ENCODE measurements at regions not wholly inside any gene's neighbourhood (a gene's known extent, or its start where the extent isn't known, plus 50 kb on each side); places are given as distances from the start of the nearest gene placed in this dataset.

DNA sequence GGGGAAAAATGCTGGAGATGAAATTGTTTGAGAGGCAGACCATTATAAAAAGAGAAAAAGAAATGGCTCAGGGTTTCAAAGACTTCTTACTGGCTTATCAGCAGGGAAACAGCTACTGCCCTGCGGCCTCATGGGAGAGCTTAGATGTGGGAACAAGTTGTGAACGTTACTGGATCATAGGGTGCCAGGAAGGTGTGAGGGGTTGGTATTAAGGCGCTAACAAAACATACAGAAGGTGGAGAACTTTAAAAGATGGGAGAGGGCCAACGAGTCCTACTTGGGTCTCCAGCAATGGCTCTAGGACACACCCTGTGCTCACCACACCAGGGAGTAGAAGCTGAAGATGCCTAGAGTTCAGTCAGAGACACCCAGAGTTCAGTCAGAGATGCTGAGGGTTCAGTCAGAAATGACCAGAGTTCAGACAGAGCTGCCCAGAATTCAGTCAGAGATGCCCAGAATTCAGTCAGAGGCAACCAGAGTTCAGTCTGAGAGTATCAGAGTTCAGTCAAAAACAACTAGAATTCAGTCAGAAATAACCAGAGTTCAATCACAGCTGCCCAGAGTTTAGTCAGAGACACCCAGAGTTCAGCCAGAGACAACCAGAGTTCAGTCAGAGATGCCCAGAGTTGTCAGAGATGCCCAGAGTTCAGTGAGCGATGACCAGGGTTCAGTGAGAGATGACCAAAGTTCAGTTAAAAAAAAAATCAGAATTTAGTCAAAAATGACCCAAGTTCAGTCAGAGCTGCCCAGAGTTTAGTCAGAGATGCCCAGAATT lies 1103.6 kb downstream of the BCL11B start:
- TF ChIP-seq, protein P1, sequence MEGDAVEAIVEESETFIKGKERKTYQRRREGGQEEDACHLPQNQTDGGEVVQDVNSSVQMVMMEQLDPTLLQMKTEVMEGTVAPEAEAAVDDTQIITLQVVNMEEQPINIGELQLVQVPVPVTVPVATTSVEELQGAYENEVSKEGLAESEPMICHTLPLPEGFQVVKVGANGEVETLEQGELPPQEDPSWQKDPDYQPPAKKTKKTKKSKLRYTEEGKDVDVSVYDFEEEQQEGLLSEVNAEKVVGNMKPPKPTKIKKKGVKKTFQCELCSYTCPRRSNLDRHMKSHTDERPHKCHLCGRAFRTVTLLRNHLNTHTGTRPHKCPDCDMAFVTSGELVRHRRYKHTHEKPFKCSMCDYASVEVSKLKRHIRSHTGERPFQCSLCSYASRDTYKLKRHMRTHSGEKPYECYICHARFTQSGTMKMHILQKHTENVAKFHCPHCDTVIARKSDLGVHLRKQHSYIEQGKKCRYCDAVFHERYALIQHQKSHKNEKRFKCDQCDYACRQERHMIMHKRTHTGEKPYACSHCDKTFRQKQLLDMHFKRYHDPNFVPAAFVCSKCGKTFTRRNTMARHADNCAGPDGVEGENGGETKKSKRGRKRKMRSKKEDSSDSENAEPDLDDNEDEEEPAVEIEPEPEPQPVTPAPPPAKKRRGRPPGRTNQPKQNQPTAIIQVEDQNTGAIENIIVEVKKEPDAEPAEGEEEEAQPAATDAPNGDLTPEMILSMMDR (IDR thresholded peaks at IDR 0.05; ENCODE audit: insufficient read depth, low read length, poor library complexity, severe bottlenecking): no peak
- H3K4me3 ChIP-seq (replicated peaks; ENCODE audit: low read depth, low read length): no peak overlapping the region
- H3K27me3 ChIP-seq (replicated peaks; ENCODE audit: control insufficient read depth, insufficient read depth, low read length): no peaks in the 10 kb centered on the region
- no peak for DNase-seq (ENCODE audit: extremely low read depth, insufficient read length)
- no peaks in the 10 kb centered on the region for H3K36me3 ChIP-seq (ENCODE audit: control insufficient read depth, insufficient read depth, low read length)

DNA sequence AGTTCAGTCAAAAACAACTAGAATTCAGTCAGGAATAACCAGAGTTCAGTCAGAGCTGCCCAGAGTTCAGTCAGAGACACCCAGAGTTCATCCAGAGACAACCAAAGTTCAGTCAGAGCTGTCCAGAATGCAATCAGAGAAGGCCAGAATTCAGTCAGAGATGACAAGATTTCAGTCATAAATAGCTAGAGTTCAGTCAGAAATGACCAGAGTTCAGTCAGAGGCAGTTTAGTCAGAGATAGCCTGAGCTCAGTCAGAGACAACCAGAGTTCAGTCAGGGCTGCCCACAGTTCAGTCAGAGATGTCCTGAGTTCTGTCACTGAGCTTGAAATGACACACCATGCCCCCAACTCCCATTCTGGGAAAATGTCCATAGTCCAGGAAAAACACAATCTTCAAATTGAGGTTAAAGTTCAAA lies 1102.8 kb downstream of the BCL11B start:
- Histone ChIP-seq H3K36me3 (ENCODE audit: control insufficient read depth, insufficient read depth, low read length) (no peaks in the 10 kb centered on the region), H3K4me3 (replicated peaks; ENCODE audit: low read depth, low read length) (no peak overlapping the region), H3K27me3 (replicated peaks; ENCODE audit: control insufficient read depth, insufficient read depth, low read length) (no peaks in the 10 kb centered on the region)
- DNase-seq (ENCODE audit: extremely low read depth, insufficient read length): no peak
- TF ChIP-seq, protein P1 (IDR thresholded peaks at IDR 0.05; ENCODE audit: insufficient read depth, low read length, poor library complexity, severe bottlenecking): no peak

DNA sequence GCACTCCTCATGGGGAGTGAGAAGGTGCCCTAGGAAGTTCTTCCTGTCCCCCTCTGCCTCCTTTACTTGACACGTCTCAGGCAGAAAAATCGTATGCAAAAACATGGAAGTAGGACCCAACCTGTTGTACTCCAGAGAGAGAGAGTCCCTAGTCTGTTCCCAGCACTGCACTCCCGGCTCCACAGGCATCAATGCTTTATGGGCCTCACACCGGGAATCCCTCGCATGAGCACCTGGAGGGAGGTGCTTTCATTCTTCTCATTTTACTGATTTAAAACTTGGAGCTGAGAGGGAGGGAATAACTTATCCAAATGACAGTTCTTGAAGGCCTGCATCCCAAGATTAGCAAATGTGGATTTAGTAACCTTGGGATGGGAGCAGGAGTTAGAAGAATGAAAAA lies 1101.4 kb downstream of the BCL11B start:
- no peaks in the 10 kb centered on the region for H3K27me3 ChIP-seq (replicated peaks; ENCODE audit: control insufficient read depth, insufficient read depth, low read length)
- DNase-seq (ENCODE audit: extremely low read depth, insufficient read length): no peak
- H3K4me3 ChIP-seq (replicated peaks; ENCODE audit: low read depth, low read length): no peak overlapping the region
- TF ChIP-seq, protein P1 (IDR thresholded peaks at IDR 0.05; ENCODE audit: insufficient read depth, low read length, poor library complexity, severe bottlenecking): no peak
- H3K36me3 ChIP-seq (ENCODE audit: control insufficient read depth, insufficient read depth, low read length): no peaks in the 10 kb centered on the region

DNA sequence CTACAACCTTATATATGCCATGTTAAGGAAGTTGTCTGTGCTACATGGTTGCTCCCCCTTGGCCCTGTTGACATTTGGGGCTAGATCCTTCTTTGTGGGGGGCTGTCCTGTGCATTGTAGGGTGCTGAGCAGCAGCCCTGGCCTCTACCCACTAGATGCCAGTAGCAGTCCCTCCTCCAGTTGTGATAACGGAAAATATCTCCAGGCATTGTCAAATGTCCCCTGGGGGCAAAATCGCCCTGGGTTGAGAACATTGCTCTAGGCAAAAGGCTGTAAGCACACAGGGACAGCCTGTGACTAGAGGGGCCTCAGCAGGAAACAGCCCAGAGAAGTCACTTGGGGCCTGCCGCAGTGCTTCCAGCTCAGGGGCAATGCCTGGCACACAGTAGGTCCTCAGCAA lies 1100.3 kb downstream of the BCL11B start:
- TF ChIP-seq, protein P1 (IDR thresholded peaks at IDR 0.05; ENCODE audit: insufficient read depth, low read length, poor library complexity, severe bottlenecking): no peak
- Histone ChIP-seq H3K27me3 (replicated peaks; ENCODE audit: control insufficient read depth, insufficient read depth, low read length) (no peaks in the 10 kb centered on the region), H3K4me3 (replicated peaks; ENCODE audit: low read depth, low read length) (no peak overlapping the region), H3K36me3 (ENCODE audit: control insufficient read depth, insufficient read depth, low read length) (no peaks in the 10 kb centered on the region)
- DNase-seq (ENCODE audit: extremely low read depth, insufficient read length): no peak

DNA sequence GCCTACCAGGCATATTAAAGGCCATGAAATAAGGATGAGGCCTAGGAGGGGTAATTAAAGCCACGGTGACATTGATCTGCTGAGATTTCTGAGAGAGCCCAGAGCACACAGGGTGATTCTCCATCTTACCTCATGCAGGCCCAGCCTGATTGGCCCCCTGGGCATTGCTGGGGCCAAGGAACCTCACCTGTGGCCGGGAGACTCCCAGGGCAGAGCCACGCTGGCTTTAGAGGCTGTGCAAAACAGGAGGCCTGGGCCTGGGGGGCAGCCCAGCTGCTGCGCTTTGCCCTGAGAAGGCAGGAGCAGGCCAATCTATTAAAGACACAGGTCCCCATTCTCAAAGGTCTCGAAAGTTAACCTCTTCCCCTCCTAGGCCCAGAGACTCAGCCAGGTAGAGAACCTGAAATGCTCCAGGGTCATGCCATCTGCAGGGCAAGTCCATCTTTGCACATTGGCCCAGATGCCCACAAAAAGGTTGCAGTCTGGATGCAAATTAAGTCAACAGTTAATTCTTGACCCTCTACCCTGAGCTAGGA lies 1099.7 kb downstream of the BCL11B start:
- H3K36me3 ChIP-seq (ENCODE audit: control insufficient read depth, insufficient read depth, low read length): no peaks in the 10 kb centered on the region
- TF ChIP-seq, protein P1 (IDR thresholded peaks at IDR 0.05; ENCODE audit: insufficient read depth, low read length, poor library complexity, severe bottlenecking): no peak
- no peaks in the 10 kb centered on the region for H3K27me3 ChIP-seq (replicated peaks; ENCODE audit: control insufficient read depth, insufficient read depth, low read length)
- DNase-seq (ENCODE audit: extremely low read depth, insufficient read length): no peak
- no peak overlapping the region for H3K4me3 ChIP-seq (replicated peaks; ENCODE audit: low read depth, low read length)

Data from GM06990 (cell line).